Right renal pelvis (tissue), 4 donors: ENCODE measurements at regions not wholly inside any gene's neighbourhood (a gene's known extent, or its start where the extent isn't known, plus 50 kb on each side); places are given as distances from the start of the nearest gene placed in this dataset.

ENCODE experiments used
- DNase-seq, 4 donors: peaks; one replicate each; pipeline ENCODE4 v3.0.0-alpha.2; 2013; ENCODE audit warnings: low read depth in 4 of 4, low spot score in 3 of 4, missing footprints in 1 of 4

DNA sequence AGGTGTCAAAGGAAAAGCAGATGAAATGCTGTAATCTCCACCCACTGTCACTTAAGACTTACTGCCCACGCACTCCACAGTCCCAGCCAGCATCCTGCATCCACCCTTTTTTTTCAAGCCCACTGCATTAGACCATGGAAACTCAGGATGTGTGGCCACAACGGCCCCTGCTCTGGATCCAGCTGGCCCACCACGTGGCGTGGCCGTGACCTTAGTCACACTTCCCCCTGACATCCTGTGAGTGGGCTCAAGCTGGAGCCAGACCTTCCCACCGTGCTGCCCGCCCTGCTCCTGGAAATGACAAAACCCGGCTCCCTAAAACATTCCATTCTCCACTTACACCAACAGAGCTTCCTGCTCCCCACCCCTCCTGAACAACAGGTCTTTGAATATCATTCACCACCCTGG lies 588.3 kb upstream of the DIPK2B start:
- DNase-seq: no peak

DNA sequence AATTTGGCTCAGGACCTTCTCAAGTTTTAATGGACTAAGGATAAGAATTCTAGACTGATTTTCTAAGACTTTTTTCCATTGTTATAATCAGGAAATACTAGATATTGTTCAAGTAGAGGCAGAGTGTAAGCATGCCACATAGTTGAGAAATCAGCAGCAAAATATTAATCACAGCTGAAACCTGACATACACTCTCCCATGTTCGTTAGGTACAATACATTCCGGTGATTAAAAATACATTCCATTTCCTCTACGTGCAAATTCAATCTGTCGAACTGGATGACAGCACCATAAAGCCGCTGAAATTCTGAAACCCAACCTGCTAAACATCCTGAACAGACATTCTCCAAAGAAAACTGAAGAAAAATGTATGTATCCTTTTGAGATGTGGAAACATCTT lies 587.6 kb upstream of the DIPK2B start:
- DNase-seq: no peak

DNA sequence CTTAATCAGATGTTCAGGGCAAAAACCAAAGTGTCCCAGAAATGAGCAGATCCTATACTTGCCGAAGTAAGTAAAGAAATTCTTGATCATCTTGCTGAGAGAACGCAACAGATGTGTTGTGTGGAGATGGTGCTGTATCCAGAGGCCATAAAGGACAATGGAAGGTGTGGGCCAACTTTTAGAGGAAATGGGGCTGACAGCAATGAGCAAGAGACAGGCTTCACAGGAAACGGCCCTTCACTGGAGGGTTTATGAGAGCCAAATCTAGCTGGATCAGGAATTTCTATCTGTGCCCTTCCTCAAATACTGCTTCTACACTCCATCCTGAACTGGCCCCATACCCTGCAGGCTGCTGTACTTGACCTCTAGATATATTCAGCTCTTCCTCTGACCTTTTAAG lies 583.9 kb upstream of the DIPK2B start:
- no peak for DNase-seq

DNA sequence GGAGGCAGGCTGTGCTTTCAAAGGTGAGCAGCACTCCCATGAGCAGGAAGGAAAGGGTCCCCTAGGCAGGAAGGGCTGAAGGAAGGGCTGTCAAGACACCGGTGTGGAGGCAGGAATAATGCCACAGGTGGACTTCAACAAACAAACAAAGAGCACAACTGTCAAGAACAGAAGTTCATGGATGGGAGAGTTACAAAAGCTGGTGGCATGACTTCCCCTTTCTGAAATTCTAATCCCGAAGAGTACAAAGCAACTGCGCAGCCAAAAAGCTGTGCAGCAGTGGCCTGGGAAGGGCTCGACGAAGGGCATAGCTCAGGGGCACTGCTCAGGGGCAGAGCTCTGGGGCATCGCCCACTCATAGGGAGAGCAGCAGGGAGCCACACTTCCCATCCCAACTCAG lies 582.3 kb upstream of the DIPK2B start:
- DNase-seq: no peak

DNA sequence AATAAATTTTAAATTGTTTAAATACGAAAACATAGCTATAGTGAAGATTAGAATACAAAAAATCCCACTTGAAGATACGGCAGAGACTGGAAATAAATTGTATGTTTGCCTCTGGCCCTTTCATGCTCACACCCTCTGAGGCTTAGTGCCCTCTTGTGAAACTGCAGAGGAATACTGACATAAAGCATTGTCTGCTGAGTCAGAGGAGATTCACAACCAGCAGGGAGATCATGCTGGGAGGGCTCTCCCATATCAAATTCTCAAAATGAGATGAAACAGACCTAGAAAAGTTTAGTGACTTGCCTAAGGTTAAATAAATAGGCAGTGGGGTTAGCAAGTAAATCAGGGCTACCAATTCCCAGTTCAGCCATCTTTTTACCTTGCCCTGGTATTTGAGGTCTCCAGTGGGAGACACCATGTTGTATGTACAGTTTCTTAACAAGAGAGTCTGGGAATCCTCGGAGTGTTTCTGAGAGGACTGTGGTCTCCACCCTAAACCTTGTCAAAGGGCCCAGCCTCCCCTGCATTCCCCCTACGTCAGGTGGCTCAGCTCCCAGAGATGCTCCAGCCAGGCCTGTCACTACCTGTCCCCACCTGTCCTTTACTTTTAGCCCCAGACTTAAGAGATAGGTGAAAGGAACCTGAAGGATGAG lies 581.4 kb upstream of the DIPK2B start:
- no peak for DNase-seq

DNA sequence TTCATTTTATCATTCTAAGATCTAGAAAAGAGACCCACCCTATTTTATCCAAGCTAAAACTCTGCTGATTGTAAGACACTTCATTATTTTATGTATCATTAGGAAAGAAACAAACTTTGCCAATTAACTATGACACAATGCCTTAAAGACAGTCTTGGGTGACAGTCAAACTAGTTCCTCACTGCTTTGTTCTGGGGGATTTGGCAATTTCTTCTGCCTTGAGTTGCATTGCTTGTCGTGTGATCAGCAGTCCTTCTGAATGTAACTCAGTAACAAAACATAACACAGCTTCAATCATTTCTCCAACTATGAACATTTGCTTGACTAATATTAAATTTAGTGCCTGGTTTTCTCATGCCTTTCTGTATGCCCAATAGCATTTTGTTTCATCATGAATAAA lies 577.9 kb upstream of the DIPK2B start:
- DNase-seq: no peak

DNA sequence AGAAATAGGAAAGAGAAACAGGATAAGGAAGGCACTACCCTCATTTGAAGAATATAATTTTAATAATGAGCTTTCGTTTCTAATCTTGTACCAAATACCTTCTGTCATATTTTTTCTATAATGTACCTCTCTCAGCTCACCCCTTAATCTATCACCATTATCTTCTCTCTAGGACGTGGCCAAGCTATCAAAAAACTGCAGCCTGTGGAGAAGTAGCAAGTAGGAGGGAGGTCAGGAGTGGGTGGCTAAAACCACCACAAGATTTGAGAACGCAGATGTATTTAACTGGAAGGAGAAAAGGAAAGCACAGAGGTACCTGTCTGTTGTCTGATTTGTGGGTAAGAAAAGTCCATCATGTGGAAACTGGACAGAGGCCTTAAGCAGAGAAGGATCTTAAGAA lies 576.7 kb upstream of the DIPK2B start:
- no peak for DNase-seq

DNA sequence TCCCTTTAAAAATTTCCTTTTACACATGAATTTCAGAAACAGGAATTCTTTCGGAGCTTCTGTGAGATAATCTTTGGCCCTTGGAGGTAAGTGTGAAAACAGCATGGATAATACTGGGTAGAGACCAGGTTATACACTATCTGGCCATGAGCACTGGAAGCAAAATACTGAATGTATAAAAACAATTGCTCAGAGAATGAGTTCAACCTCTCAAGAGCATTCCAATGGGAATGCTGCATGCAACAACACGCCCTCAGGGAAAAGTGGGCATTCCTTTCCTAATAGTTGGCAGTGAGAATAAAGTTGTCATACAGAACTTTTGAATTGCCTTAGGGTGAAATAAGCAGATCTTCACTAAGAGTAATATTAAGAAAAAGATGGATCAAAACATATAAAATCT lies 574.8 kb upstream of the DIPK2B start:
- no peak for DNase-seq

DNA sequence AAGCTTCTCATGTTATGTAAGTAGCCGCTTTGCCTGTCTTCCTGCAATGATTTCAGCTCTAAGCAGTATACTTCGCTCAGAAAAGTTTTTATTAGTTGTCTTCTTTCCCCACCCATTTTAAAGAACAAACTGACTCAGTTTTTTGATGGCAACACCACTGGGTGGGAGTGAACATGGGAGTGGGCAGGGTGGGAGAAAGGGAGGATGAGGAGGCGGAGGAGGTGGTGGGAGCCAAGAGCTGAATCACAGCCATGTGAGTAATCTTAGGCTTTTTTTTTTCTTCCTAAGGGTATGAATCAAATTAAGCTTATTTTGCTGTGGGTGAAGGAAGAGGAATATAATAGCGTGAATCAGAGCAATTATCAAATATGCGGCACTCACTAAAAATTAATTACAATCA lies 574.3 kb upstream of the DIPK2B start:
- no peak for DNase-seq

DNA sequence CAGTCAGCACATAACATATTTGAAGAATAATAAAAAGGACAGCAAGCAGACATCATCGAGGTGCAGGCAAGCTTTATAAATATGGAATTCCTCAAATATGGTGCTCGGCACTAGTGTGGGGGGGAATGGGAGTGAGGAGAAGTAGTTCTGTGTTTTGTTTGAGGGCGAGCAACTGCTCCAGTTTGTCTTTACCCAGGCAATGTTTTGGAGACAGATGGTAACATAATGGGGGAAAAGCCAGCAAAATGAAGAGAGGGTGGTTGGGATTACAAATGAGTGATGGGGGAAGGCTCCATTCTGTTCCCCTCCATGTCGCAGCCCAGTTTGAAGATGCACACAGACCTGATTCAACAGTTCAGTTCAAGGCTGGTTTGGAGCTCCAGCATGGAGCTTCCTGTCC lies 572.9 kb upstream of the DIPK2B start:
- DNase-seq: no peak

DNA sequence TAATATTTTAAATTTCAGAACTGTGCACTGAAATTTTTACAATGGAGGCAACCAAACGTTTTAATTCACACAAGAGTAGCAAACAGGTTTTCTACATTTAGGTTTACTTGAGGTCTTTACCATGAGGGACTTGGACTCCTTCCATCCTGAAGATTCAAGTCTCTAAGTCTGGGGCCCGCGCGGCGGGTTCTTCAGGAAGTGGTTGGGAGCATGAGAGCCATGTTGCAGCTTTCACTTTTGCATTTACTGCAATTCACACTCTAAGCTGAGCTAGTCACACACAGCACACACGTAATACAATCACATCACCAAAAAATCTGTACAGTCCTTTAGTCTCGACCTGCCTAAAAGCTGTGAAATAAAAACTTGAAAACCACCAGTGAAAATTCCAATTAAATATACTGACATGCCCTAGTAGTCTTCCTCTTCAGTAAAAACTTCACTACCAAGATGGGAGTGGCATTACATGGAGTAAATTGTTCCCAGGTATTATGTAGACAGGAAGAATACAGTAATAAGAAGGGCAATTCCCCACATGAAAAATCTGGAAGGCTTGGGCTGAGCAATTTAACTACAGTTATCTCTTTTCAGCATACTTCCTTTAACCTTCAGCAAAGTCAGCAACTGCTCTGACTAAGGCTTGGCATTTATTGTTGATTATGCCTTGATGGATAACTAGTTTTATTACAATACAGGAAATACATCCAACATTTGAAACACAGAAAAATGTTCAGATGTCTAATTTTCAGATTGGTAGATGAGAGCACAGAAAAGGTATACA lies 571.1 kb upstream of the DIPK2B start:
- no peak for DNase-seq

DNA sequence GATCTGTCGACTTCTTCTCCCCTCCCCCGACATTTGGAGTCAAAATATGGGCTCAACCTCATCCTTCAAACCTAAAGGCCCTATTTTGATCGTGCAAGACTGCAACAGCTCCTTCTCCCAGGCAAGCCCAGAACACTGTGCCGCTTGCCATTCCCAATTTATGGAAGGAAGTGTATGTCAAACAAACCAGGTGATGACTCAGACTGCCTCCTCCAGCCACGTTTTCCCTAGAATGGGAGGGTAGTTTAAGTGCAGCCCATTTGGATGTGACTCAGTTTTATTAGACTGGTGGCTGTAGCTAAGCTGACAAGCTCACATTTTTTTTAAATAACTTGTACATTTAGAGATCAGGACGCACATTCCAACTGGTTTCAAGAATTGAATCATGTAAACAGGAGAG lies 570.4 kb upstream of the DIPK2B start:
- no peak for DNase-seq

DNA sequence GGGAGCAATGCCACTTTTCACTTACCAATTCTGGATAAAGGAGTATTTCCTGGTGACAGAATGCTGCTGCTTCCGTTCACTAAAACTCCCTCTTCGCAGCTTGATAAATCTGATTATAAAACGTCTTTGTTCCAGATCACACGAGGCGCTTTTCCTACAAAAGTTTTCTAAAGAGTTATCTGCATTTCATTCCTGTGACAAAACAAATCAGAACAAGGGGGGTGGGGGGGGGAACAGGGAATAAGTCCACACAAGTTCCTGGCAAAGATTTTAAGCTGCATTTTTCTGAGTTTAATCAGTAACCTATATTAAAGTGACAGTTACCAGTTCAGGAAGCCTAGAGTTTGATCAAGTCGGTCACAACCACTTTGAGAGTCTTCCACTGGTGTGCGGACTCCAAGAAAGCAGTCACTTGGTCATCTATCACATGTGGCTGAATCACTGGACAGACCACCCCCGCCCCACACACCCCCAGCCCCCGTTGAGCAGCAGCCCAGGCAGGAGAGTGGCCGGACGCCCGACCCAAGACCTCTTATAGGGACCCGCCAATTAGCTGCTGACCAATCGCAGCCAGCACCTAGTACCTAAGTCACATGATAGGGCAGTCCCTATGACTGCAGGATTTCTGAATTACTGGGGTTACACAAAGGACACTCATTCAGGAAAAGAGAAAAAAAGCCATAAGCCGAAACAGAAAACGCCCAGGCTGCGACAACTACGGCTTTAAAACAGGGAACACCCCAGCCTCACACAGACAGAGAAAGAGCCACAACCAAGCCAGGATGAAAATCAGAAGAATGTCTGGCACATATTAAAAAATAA lies 569.3 kb upstream of the DIPK2B start:
- peak; percentile 43 to 67 (median 59) for DNase-seq

DNA sequence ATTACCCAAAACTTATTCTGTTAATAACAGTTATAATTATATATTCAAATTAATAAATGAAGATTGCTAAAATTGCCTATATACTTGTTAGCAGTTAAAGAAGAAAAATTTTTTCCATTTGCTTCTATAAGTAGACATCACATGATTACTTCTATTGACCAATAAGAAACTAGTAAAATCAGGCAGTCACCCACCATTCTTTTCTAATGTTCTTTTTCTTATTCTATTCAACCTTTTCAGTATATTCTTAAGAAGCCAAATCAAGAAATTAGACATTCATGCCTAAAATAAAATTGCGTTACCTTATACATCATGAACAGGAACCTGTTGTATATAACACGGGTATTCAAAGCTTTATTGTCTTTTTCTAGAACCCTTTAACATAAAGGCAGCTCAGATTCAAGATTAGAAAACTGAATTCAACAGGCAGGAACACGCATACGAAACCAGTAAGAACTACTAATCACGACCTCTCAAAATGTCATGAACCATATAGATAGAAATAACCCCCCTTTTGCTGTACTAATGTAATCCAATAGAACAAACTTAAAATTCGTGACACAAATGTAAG lies 568.1 kb upstream of the DIPK2B start:
- DNase-seq: no peak

DNA sequence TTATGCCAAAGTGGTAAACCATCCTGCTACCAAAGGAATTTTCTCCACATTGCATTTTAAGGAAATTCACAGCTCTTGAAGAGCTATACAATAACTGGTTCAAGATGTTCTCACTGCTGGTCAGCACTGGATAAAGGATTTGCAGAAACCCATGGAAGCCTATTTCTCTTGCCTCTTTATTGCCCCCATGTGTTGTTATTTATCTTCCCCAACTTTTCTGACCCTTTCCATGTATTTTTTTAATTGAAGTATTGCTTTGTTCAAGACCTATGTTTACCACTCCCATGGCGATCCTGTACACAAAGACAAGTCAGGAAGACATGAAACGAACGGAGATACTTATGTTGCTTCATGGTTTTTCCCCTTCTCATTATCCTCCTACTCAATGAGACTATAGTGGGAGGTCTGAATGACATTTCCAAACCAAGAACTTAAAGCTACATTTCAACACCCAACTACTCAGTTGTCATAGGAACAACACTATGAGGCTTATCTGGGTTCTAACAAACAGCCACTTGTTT lies 566.4 kb upstream of the DIPK2B start:
- DNase-seq: no peak

DNA sequence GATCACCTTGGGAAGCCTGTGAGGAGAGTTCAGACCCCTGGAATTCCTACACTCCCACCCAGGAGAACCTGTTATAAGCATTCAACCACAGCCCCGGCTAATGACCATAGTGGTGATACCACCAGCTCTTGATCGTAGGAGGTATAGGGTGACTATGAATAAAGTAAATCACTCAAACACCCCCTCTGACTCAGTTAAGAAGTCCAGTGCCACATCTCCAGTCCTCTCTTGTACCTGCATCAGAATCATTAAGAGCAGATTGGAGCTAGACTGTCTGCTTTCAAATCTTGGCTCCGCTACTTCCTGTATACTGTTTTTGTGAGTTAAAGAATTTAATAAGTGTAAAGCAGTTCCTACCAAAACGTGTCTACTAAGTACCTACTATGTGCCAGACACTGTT lies 565.1 kb upstream of the DIPK2B start:
- no peak for DNase-seq

DNA sequence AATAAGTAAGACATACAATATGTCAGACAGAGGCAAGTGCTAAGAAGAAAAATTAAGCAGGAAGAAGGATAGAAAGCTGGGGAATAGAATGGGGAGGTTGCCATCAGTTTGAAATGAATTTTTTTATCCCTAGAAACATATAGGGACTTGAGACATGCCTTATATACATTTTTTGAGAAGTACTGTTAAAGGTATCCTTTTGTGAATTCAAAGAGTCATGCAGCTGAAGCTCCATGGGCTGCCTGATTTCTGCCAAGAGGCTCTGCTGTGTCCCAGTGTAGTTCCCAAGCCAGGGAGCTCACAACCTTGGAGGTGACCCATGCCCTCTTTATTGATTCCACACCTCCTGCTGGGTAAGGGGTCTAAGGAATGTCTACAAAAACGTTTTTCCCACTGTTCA lies 564.6 kb upstream of the DIPK2B start:
- no peak for DNase-seq

DNA sequence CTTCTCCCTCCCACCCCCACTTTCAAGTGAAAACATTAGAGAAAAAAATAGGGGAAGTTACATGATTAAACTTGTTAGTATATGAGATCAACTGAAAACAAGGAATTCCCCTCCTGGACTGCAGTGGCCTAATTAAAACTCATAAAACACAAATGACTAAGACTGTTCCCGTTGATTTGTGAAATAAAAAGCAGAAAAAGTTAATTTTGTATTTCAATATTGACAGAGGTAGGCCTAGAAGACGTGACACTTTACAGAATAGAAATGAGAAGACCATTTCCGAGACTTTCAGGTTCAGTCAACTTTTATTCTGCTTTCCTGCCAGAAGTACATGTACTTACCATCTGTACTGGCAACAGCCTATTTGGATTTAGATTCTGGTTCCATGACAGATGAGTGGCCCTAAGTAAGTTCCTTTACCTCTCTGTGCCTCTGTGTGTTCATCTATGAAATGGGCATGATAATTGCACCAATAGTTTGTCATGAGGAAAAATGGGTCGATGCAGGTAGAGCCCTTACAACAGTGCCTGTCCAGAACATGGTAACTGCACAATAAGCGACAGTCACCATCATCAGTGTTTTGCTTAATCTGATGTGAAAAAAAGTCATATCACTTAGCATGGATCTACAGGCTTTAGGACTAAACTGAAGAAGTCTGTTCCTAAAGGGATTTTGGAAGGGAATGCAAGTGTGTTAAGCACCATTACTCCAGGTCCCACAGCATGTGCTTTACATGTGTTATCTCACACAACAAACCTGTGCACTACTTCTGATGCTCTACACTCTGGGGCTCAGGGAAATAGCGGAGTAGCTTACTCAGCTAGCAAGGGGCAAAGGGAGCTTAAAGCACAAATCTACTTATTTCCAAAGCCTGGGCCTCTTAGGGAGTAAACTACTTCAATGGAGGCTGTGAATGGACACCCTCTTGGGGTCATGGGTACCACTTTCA lies 562.3 kb upstream of the DIPK2B start:
- DNase-seq: no peak

DNA sequence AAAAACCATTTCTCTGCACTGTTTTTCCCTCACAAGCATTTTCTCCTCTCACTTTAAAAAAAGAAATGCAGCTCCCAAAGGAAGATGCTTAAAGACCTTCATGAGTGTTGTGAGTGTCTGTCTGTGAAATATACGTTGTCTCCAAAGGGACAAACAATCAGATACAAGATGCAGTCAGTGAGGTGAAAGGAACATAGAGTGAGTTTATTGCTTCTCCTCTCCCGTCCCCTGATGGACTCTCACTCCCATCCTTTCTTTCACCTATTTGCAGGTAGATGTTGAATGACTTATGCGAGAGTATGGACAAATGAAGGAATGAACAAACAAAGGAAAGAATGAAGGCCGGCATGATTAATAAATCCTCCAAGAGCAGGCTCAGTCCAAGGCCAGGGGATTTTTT lies 561.2 kb upstream of the DIPK2B start:
- DNase-seq: no peak

DNA sequence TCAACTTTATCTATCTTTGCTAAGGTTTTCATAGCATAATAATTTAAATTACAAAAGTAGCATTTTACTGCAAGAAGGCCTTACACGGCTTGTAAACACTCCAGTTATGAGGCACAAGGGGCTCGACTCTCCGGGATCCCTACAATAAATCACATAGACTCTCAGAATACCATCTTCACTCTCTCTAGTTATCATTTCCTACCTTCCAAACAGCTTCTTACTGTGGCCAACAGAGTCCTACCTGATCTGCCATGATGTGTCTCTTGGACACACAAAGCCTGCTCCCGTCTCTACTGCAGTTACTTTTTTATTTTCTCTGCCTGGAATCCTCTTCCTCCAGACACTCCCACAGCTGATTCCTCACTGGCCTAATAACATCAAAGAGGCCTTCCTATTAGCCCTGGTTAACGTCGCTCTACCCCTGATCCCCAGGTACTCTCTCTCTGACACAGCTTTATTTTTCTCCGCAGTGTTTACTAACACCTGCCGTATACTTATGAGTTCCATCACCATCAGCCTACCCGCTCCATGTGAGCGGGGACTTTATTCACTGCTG lies 559.6 kb upstream of the DIPK2B start:
- no peak for DNase-seq
